H1 (cell line): ENCODE measurements at regions not wholly inside any gene's neighbourhood (a gene's known extent, or its start where the extent isn't known, plus 50 kb on each side); places are given as distances from the start of the nearest gene placed in this dataset.

ENCODE experiments used
- BACH1 ChIP-seq: IDR thresholded peaks from 2 replicates; pipeline ENCODE4 v1.6.1; 2012; ENCODE audit warnings: low read length, improper control_type of control experiment
- CREB1 ChIP-seq: IDR thresholded peaks from 2 replicates; pipeline ENCODE4 v1.6.1; 2012; ENCODE audit warnings: inconsistent platforms
- EGR1 ChIP-seq: IDR thresholded peaks from 2 replicates; pipeline ENCODE4 v1.6.1; 2011; ENCODE audit warnings: low read depth, low read length, borderline replicate concordance
- RNF2 ChIP-seq: fragments of 200-900, 300-1000 bp; sonication (generic); IDR thresholded peaks from 2 replicates; pipeline ENCODE4 v1.7.1; 2016; ENCODE audit warnings: borderline replicate concordance, low read depth, mild to moderate bottlenecking, antibody characterized with exemption, low read length; ENCODE audit not compliant: poor library complexity, severe bottlenecking; ENCODE audit errors: missing control alignments
- SIN3A ChIP-seq, 2 experiments: IDR thresholded peaks in 1 of 2; conservative IDR thresholded peaks in 1 of 2; 2 replicates each; pipeline ENCODE4 v1.6.1; 2011 to 2012; ENCODE audit warnings: low read length in 2 of 2, improper control_type of control experiment in 1 of 2, low read depth in 1 of 2, mild to moderate bottlenecking in 1 of 2
- TBP ChIP-seq: IDR thresholded peaks from 2 replicates; pipeline ENCODE4 v1.6.1; 2011; ENCODE audit warnings: low read depth, low read length, improper control_type of control experiment
- TF ChIP-seq, protein P1 (sequence below): IDR thresholded peaks from 2 replicates; pipeline ENCODE4 v1.6.1; 2012; ENCODE audit warnings: low read length, inconsistent platforms

- TF ChIP-seq, protein P1, sequence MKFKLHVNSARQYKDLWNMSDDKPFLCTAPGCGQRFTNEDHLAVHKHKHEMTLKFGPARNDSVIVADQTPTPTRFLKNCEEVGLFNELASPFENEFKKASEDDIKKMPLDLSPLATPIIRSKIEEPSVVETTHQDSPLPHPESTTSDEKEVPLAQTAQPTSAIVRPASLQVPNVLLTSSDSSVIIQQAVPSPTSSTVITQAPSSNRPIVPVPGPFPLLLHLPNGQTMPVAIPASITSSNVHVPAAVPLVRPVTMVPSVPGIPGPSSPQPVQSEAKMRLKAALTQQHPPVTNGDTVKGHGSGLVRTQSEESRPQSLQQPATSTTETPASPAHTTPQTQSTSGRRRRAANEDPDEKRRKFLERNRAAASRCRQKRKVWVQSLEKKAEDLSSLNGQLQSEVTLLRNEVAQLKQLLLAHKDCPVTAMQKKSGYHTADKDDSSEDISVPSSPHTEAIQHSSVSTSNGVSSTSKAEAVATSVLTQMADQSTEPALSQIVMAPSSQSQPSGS = no peak
- TF ChIP-seq RNF2 (no peak), BACH1 (no peak), TBP (no peak), SIN3A (conservative IDR thresholded peaks at IDR 0.05 in 1 of 2, IDR thresholded peaks at IDR 0.05 in 1 of 2; ENCODE audit: low read depth in 1 of 2, low read length in 2 of 2) (no peak), CREB1 (no peak), EGR1 (no peak)
Observed at GRCh38 chr6:51553246-51554015, 534.0 kb downstream of the PKHD1 start (continued).
